GM19397 (cell line): ENCODE measurements at regions not wholly inside any gene's neighbourhood (a gene's known extent, or its start where the extent isn't known, plus 50 kb on each side); places are given as distances from the start of the nearest gene placed in this dataset.

Experiments used
- ATAC-seq: cut with Tn5 transposase; IDR thresholded peaks from one replicate; pipeline ENCODE4 v1.9.1; 2021; ENCODE audit warnings: mild to moderate bottlenecking, moderate library complexity; ENCODE audit not compliant: unreplicated experiment

GRCh38 chr2:128562471-128563347 lies 244.0 kb upstream of the HS6ST1 start:
- no peak for ATAC-seq

GRCh38 chr2:128563348-128563687 lies 244.7 kb upstream of the HS6ST1 start:
- ATAC-seq, result no peak

- ATAC-seq, result no peak
These were observed 245.5 kb upstream of the HS6ST1 start for GRCh38 chr2:128564131-128564530.

- ATAC-seq, result no peak
These were observed 245.9 kb upstream of the HS6ST1 start for GRCh38 chr2:128564551-128564950.

GRCh38 chr2:128565441-128565840 lies 246.8 kb upstream of the HS6ST1 start:
- ATAC-seq, result no peak

- no peak for ATAC-seq
These were observed 248.0 kb upstream of the HS6ST1 start for GRCh38 chr2:128566671-128567070.

GRCh38 chr2:128568106-128568505 lies 249.4 kb upstream of the HS6ST1 start:
- no peak for ATAC-seq

GRCh38 chr2:128573116-128573515 lies 254.4 kb upstream of the HS6ST1 start:
- no peak for ATAC-seq

GRCh38 chr2:128573531-128573930 lies 254.9 kb upstream of the HS6ST1 start:
- no peak for ATAC-seq

- no peak for ATAC-seq
These were observed 258.7 kb upstream of the HS6ST1 start for GRCh38 chr2:128577141-128577930.

- no peak for ATAC-seq
These were observed 260.0 kb upstream of the HS6ST1 start for GRCh38 chr2:128578406-128579390.

GRCh38 chr2:128579825-128580224 lies 261.2 kb upstream of the HS6ST1 start:
- no peak for ATAC-seq

GRCh38 chr2:128580988-128581848 lies 262.6 kb upstream of the HS6ST1 start:
- ATAC-seq, result no peak

GRCh38 chr2:128581849-128582244 lies 263.2 kb upstream of the HS6ST1 start:
- ATAC-seq, result no peak

GRCh38 chr2:128584296-128584890 lies 265.7 kb upstream of the HS6ST1 start:
- ATAC-seq, result no peak

GRCh38 chr2:128585706-128586105 lies 267.0 kb upstream of the HS6ST1 start:
- no peak for ATAC-seq

GRCh38 chr2:128589681-128590080 lies 271.0 kb upstream of the HS6ST1 start:
- ATAC-seq, result no peak

GRCh38 chr2:128590309-128591021 lies 271.8 kb upstream of the HS6ST1 start:
- no peak for ATAC-seq
